Lower lobe of right lung (tissue), 2 donors: ENCODE measurements at regions not wholly inside any gene's neighbourhood (a gene's known extent, or its start where the extent isn't known, plus 50 kb on each side); places are given as distances from the start of the nearest gene placed in this dataset.
"Not testable (repeated sequence)": the region's sequence is repeated elsewhere in the genome, so short reads cannot be mapped to it uniquely, and the experiment has no call there.

ENCODE experiments used
- ATAC-seq, 2 donors: fragments of 200-7000 bp; cut with Tn5 transposase; one replicate each; pipeline ENCODE4 v1.9.1; 2020 to 2022; ENCODE audit warnings: mild to moderate bottlenecking in 2 of 2, moderate library complexity in 2 of 2
- DNase-seq: peaks from one replicate; pipeline ENCODE4 v3.0.0-alpha.2; 2020
- H3K27ac ChIP-seq: fragments of 200-600 bp; one replicate; pipeline ENCODE4 v1.8.0; 2022
- H3K27me3 ChIP-seq: fragments of 200-600 bp; one replicate; pipeline ENCODE4 v1.8.0; 2022; ENCODE audit warnings: low read depth
- H3K36me3 ChIP-seq: fragments of 200-600 bp; one replicate; pipeline ENCODE4 v1.8.0; 2022; ENCODE audit warnings: mild to moderate bottlenecking
- H3K4me1 ChIP-seq: fragments of 200-600 bp; one replicate; pipeline ENCODE4 v1.8.0; 2022
- H3K4me3 ChIP-seq: fragments of 200-600 bp; one replicate; pipeline ENCODE4 v1.8.0; 2022; ENCODE audit warnings: mild to moderate bottlenecking
- H3K9me3 ChIP-seq: fragments of 200-600 bp; one replicate; pipeline ENCODE4 v1.8.0; 2022
- intact Hi-C: fragments of 100-400 bp; cut with DNase I; formaldehyde crosslinking; loops from one replicate; pipeline ENCODE4 v1.11.0; 2022
- TF ChIP-seq, protein P1 (sequence below): fragments of 200-600 bp; IDR thresholded peaks from one replicate; pipeline ENCODE4 v1.8.0; 2022; ENCODE audit warnings: antibody characterized with exemption, mild to moderate bottlenecking
- donor health status: DM: no; HTN: yes; CAD: no; lungs with severe emphysema.

DNA sequence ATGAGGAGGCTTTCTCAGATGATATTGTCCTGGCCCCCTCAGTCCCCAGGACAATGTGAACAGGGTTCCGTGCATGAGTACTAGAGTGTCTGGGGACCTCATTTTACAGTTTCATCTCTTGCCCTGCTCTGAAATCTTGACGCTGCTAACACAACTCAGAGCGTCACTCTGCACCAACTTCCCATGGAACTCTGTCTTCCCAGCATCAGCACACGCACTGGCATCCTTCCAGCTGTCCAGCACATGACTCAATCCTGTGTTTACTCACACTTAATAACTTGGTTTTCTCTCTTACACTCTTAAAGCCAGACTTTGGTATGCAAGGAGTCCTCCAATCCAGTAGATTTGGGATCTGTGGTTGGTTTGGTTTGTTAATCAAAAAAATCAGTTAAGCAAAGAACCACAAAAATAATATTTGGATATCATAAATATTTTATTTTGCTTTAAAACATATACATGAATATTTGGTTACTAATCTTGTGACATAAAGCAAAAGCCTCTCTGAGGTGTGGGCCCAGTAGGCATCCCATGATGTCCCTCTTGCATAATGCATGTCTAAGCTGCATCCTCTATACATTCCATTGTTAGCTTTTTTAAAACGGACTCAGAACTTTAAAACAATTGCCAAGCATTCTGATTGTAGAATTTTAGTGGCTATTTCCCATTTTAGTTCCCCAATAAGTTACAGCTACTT lies 131.0 kb downstream of the CXCL12 start:
- H3K4me3 ChIP-seq: no peak overlapping the region
- H3K36me3 ChIP-seq: no peaks in the 10 kb centered on the region
- DNase-seq: peak; percentile 65
- no peak overlapping the region for H3K27ac ChIP-seq
- no peaks in the 10 kb centered on the region for H3K27me3 ChIP-seq
- TF ChIP-seq, protein P1, sequence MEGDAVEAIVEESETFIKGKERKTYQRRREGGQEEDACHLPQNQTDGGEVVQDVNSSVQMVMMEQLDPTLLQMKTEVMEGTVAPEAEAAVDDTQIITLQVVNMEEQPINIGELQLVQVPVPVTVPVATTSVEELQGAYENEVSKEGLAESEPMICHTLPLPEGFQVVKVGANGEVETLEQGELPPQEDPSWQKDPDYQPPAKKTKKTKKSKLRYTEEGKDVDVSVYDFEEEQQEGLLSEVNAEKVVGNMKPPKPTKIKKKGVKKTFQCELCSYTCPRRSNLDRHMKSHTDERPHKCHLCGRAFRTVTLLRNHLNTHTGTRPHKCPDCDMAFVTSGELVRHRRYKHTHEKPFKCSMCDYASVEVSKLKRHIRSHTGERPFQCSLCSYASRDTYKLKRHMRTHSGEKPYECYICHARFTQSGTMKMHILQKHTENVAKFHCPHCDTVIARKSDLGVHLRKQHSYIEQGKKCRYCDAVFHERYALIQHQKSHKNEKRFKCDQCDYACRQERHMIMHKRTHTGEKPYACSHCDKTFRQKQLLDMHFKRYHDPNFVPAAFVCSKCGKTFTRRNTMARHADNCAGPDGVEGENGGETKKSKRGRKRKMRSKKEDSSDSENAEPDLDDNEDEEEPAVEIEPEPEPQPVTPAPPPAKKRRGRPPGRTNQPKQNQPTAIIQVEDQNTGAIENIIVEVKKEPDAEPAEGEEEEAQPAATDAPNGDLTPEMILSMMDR: no peak
- ATAC-seq: peak; percentile 78 to 84
- H3K4me1 ChIP-seq: peaks cover 12% of the 10 kb centered on the region
- intact Hi-C loops: no loop called here
- H3K9me3 ChIP-seq: no peaks in the 10 kb centered on the region

DNA sequence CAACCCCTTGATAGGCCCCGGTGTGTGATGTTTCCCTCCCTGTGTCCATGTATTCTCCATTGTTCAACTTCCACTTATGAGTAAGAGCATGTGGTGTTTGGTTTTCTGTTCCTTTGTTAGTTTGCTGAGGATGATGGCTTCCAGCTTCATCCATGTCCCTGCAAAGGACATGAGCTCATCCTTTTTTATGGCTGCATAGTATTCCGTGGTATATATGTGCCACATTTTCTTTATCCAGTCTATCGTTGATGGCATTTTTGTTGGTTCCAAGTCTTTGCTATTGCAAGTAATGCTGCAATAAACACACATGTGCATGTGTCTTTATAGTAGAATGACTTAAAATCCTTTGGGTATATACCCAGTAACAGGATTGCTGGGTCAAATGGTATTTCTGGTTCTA lies 132.3 kb downstream of the CXCL12 start:
- peaks cover 12% of the 10 kb centered on the region for H3K4me1 ChIP-seq
- H3K4me3 ChIP-seq, H3K36me3 ChIP-seq, DNase-seq, H3K9me3 ChIP-seq, H3K27ac ChIP-seq, H3K27me3 ChIP-seq, intact Hi-C loops, ATAC-seq: not testable (repeated sequence)

DNA sequence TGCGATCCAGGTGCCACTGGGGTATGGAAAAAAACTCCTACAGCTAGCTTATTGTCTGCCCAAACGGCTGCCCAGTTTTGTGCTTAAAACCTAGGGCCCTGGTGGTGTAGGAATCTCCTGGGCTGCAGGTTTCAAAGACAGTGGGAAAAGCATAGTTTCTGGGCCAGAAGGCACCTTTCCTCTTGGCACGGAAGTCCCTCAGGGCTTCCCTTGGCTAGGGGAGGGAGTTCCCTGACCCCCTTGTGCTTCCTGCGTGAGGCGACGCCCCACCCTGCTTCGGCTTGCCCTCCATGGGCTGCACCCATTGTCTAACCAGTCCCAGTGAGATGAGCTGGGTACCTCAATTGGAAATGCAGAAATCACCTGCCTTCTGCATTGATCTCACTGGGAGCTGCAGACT lies 135.0 kb downstream of the CXCL12 start:
- intact Hi-C loops, H3K4me3 ChIP-seq, H3K36me3 ChIP-seq, ATAC-seq, DNase-seq, H3K9me3 ChIP-seq, H3K27ac ChIP-seq, H3K27me3 ChIP-seq: not testable (repeated sequence)
- peaks cover 12% of the 10 kb centered on the region for H3K4me1 ChIP-seq

DNA sequence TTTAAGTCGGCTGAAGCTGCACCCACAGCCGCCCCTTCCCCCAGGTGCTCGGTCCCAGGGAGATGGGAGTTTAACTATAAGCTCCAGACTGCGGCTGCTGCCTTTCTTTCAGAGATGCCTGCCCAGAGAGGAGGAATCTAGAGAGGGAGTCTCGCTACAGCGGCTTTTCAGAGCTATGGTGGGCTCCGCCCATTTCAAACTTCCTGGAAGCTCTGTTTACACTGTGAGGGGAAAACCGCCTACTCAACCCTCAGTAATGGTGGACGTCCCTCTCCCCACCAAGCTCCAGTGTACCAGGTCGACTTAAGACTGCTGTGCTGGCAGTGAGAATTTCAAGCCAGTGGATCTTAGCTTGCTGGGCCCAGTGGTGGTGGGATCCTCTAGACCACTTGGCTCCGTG lies 135.4 kb downstream of the CXCL12 start:
- H3K4me1 ChIP-seq: peaks cover 11% of the 10 kb centered on the region
- DNase-seq: no peak
- no peak overlapping the region for H3K27ac ChIP-seq
- ATAC-seq: no peak
- peaks cover 4% of the 10 kb centered on the region for H3K9me3 ChIP-seq
- no peaks in the 10 kb centered on the region for H3K27me3 ChIP-seq
- intact Hi-C loops: no loop called here
- H3K36me3 ChIP-seq: no peaks in the 10 kb centered on the region
- no peak overlapping the region for H3K4me3 ChIP-seq
- TF ChIP-seq, protein P1: no peak

DNA sequence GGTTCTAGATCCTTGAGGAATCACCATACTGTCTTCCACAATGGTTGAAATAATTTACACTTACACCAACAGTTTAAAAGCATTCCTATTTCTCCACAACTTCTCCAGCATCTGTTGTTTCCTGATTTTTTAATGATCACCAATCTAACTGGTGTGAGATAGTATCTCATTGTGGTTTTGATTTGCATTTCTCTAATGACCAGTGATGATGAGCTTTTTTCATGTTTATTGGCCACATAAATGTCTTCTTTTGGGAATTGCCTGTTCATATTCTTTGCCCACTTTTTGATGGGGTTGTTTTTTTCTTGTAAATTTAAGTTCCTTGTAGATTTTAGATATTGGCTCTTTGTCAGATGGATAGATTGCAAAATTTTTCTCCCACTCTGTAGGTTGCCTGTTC lies 138.2 kb downstream of the CXCL12 start:
- DNase-seq, intact Hi-C loops, H3K27ac ChIP-seq, H3K4me1 ChIP-seq, H3K9me3 ChIP-seq, H3K36me3 ChIP-seq, H3K27me3 ChIP-seq, ATAC-seq, H3K4me3 ChIP-seq: not testable (repeated sequence)

DNA sequence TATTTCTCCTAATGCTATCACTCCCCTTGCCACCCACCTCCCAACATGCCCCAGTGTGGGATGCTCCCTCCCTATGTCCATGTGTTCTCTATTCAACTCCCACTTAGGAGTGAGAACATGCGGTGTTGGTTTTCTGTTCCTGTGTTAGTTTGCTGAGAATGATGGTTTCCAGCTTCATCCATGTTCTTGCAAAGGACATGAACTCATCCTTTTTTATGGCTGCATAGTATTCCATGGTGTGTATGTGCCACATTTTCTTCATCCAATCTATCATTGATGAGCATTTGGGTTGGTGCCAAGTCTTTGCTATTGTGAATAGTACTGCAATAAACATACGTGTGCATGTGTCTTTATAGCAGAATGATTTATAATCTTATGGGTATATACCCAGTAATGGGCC lies 138.6 kb downstream of the CXCL12 start:
- H3K27me3 ChIP-seq, H3K36me3 ChIP-seq, intact Hi-C loops, H3K27ac ChIP-seq, H3K4me3 ChIP-seq, H3K4me1 ChIP-seq, H3K9me3 ChIP-seq, ATAC-seq, DNase-seq: not testable (repeated sequence)

DNA sequence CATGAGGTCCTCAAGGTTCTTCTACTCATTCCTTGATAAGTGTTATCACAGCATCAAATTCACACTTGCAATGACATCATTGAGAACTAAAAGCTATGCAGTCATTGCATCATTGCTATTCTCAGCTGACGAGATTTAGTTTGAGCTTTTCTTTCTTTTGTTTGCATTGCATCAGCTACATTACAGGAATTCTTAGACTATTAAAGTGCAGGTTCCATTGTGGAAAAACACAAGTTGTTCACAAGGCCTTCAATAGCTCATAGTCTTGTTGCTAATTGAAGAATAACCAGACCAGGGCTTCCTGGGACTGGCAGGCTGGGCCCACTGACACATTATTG lies 139.3 kb downstream of the CXCL12 start:
- H3K4me3 ChIP-seq: no peak overlapping the region
- TF ChIP-seq, protein P1: no peak
- H3K27ac ChIP-seq: no peak overlapping the region
- no peaks in the 10 kb centered on the region for H3K36me3 ChIP-seq
- ATAC-seq (no peak), DNase-seq (no peak)
- no peaks in the 10 kb centered on the region for H3K4me1 ChIP-seq
- peaks cover 4% of the 10 kb centered on the region for H3K9me3 ChIP-seq
- intact Hi-C loops: no loop called here
- H3K27me3 ChIP-seq: no peaks in the 10 kb centered on the region
